Calu3 (cell line): ENCODE measurements at regions not wholly inside any gene's neighbourhood (a gene's known extent, or its start where the extent isn't known, plus 50 kb on each side); places are given as distances from the start of the nearest gene placed in this dataset.

Experiments
- BruUV-seq: library from RNA; stranded (reverse); fragments of 400-500 nt; replicated peaks from 2 replicates; lab custom pipeline; 2021; lab: Mats Ljungman, UMichigan
- CTCF ChIA-PET: fragments of 300-600 bp; sonication (Branson Sonifier 250); formaldehyde crosslinking; loops from one replicate; lab custom pipeline; 2022; ENCODE audit warnings: antibody characterized with exemption; lab: Charles Lee
- DNase-seq: peaks from one replicate; pipeline ENCODE4 v3.0.0; 2022
- H3K27ac Mint-ChIP-seq: one replicate; pipeline ENCODE4 v1.8.0; 2022; ENCODE audit warnings: mixed read lengths; ENCODE audit not compliant: unreplicated experiment
- H3K27me3 Mint-ChIP-seq: one replicate; pipeline ENCODE4 v1.8.0; 2022; ENCODE audit warnings: mixed read lengths; ENCODE audit not compliant: unreplicated experiment
- H3K36me3 Mint-ChIP-seq: one replicate; pipeline ENCODE4 v1.8.0; 2022; ENCODE audit warnings: mild to moderate bottlenecking, moderate library complexity, mixed read lengths; ENCODE audit not compliant: insufficient read depth, unreplicated experiment
- H3K4me1 Mint-ChIP-seq: one replicate; pipeline ENCODE4 v1.8.0; 2022; ENCODE audit warnings: mild to moderate bottlenecking, low read depth, mixed read lengths; ENCODE audit not compliant: unreplicated experiment
- H3K4me3 Mint-ChIP-seq: one replicate; pipeline ENCODE4 v1.8.0; 2022; ENCODE audit warnings: mild to moderate bottlenecking, low read depth, moderate library complexity, mixed read lengths; ENCODE audit not compliant: unreplicated experiment
- H3K9me3 Mint-ChIP-seq: one replicate; pipeline ENCODE4 v1.8.0; 2022; ENCODE audit warnings: low read depth, mixed read lengths; ENCODE audit not compliant: unreplicated experiment
- CTCF ChIP-seq: fragments of 200-600 bp; IDR thresholded peaks from one replicate; pipeline ENCODE4 v1.8.0; 2022; ENCODE audit warnings: antibody characterized with exemption; ENCODE audit not compliant: unreplicated experiment
- intact Hi-C: fragments of 100-400 bp; cut with micrococcal nuclease; formaldehyde crosslinking; loops from one replicate; pipeline ENCODE4 v1.10.0; 2022; ENCODE audit not compliant: unreplicated experiment

GRCh38 chr11:112448168-112448567, 187.5 kb upstream of the PLET1 start:
- intact Hi-C loops = no loop called here
- Mint-ChIP-seq H3K4me3 (no peak overlapping the region), H3K9me3 (peaks cover 5% of the 10 kb centered on the region), H3K27me3 (peaks cover 41% of the 10 kb centered on the region), H3K36me3 (no peaks in the 10 kb centered on the region), H3K4me1 (no peaks in the 10 kb centered on the region), H3K27ac (no peak overlapping the region)
- no TSS peak for BruUV-seq
- TF ChIP-seq CTCF = no peak
- no peak for DNase-seq
- CTCF ChIA-PET = no interaction called here

- BruUV-seq = no TSS peak
- intact Hi-C loops = no loop called here
- Mint-ChIP-seq H3K4me1 (no peaks in the 10 kb centered on the region), H3K36me3 (no peaks in the 10 kb centered on the region), H3K4me3 (no peak overlapping the region), H3K9me3 (peaks cover 5% of the 10 kb centered on the region), H3K27me3 (peaks cover 41% of the 10 kb centered on the region), H3K27ac (no peak overlapping the region)
- TF ChIP-seq CTCF = no peak
- no peak for DNase-seq
- CTCF ChIA-PET = no interaction called here
Observed at GRCh38 chr11:112448806-112449205, 188.1 kb upstream of the PLET1 start.

- intact Hi-C loops = no loop called here
- Mint-ChIP-seq H3K36me3 (peaks cover 2% of the 10 kb centered on the region), H3K9me3 (peaks cover 2% of the 10 kb centered on the region), H3K27me3 (peaks cover 41% of the 10 kb centered on the region), H3K4me1 (no peaks in the 10 kb centered on the region), H3K27ac (no peak overlapping the region), H3K4me3 (no peak overlapping the region)
- TF ChIP-seq CTCF = no peak
- CTCF ChIA-PET = no interaction called here
- no TSS peak for BruUV-seq
- DNase-seq = no peak
Observed at GRCh38 chr11:112451250-112451649, 190.6 kb upstream of the PLET1 start.

- no peaks in the 10 kb centered on the region for H3K4me1 Mint-ChIP-seq
- peaks cover 4% of the 10 kb centered on the region for H3K9me3 Mint-ChIP-seq
- BruUV-seq = no TSS peak
- H3K27me3 Mint-ChIP-seq = peaks cover 37% of the 10 kb centered on the region
- no peak overlapping the region for H3K27ac Mint-ChIP-seq
- peak; percentile 30 for TF ChIP-seq CTCF
- H3K4me3 Mint-ChIP-seq = no peak overlapping the region
- peaks cover 3% of the 10 kb centered on the region for H3K36me3 Mint-ChIP-seq
- DNase-seq = peak; percentile 41
- intact Hi-C loops = no loop called here
- CTCF ChIA-PET = interaction anchor here (1.1 kb wide), 1 partner anchor 10 kb away, joined by 4 read pairs; no protein-coding TSS in a partner anchor
Observed at GRCh38 chr11:112453601-112454577, 193.2 kb upstream of the PLET1 start.
